Fibroblast of skin of scalp (primary cell): ENCODE measurements at regions not wholly inside any gene's neighbourhood (a gene's known extent, or its start where the extent isn't known, plus 50 kb on each side); places are given as distances from the start of the nearest gene placed in this dataset.

Source experiments
- DNase-seq: peaks from one replicate; pipeline ENCODE4 v3.0.0-alpha.2; 2013

DNA sequence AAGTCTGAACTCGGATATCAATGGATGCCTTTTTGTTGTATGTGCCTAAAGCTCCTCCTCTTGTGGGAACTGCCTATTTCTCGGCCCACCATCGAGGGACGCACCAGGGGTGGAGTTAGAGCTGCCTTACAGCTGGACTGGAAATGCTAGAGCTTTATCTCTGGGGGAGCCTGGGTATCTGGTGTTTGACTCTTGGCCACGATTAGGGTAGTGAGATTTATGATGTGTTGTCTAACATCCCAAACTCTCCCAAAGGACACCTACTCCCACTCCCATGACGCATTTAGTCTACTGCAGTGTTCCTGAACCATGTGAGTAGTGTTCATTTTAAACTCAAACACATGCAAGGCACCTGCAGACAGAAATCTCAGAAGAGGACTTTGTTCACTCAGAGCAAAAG, 594.8 kb downstream of the METTL4 start:
- DNase-seq = no peak

DNA sequence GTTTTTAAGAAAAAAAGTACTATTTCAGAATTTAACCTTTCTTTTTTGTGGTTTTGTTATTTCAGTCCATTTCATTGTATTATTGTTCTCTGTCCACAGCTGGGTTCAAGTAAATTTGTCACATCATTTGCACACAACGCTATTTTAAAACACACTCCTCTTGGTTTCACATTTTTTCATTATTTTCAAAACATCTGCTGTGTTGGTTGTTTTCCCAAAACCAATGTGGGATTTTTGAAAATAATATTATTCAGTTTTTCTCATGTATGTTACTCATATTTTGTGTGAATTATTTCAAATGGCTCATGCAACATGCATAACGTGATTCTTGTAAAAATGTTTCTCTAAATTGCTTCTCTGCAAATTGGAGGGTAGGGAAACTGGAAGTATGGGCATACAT, 589.2 kb downstream of the METTL4 start:
- no peak for DNase-seq

DNA sequence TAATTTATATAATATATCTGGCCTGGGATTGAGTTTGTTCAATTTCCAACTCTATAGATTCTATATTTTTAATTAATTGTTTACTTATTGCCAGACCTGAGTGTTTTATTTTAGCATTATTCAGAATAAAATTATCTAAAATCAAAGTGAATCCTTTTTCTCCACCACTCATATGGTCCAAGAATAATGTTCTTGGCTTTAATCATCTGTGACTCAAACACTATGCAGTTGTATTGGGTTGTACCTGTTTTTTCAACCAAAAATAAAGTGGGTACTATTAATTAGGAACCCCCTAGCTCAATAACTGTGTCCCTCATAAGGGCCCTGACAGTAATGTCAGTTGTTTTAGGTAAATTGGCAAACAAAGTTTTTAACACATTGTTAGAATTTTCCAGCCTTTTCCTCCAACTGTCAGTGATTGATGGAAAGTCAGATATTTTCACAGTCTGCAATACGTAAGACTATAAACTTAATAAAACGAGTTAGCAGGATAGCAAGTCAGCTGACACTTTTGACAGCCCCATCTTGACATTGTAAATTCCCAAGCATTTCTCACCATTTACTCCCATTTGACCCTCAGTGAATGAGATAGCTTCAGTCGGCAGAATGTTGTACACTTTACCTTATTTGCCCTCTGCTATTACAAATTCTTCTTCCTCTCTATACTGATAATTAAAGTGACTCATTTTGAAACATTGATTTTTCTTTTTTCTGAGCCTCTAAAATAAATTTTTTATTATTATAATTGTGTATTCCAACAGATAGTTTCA, 587.4 kb downstream of the METTL4 start:
- DNase-seq = no peak

DNA sequence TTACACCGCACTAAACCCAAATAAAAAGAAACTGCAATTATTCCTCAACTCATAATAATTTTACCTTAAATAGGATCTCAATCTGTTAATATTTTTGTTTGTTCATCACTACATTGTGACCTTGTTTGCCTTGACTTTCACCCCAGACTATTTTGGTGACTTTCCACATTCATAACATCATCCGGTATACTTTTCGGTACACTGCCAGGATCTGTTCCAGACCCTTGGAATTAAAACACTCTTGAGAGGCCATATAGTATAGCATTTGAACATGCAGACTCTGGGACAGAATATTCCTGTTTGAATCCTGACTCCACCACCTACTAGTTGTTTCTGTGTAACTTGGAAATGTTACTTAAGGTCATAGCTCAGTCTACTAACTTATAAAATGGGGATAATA, 577.4 kb downstream of the METTL4 start:
- no peak for DNase-seq

DNA sequence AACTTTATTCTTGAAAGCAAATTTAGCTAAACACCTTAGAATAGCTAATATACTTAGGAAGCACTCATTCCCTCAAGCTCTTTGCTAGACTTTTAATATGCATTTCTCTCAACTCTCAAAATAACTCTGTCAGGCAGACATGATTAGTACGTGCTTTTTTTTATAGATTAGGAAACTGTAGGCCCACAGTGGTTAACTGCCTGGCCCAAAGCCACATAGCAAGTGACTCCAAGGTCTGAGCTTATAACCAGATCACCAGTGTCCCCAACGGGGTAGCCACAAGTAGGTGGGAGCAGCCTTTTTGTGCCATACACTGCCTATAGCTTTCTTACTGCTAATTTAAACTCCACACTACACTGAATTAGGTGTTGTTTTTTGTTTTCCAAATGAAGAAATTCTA, 576.8 kb downstream of the METTL4 start:
- no peak for DNase-seq

DNA sequence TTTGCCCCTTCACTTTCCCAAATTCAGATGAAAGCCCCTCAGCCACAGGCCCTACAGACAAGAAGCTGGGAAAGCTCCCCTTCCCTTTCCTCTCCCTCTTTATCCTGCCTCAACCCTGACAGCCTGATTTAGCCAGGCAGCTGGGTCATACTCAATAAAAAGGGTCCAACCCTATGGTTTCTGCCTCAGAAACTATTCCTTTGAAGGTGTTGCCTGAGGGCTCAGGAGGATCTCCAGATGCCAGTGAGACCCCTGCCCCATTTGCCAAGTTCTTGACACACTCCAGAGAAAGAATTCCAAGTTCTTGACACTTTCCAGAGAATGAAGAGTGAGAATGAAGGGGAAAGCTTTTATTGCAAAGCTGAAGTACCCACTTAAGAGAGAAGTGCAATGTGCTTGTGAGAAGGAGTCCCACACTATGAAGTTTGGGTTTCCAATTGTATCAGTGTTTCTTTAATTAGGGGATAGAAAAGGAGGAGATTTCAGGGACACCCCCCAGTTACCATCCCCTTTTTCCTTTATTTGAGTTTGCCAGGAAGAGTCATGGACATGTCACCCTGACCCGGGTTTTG, 576.2 kb downstream of the METTL4 start:
- DNase-seq = no peak

DNA sequence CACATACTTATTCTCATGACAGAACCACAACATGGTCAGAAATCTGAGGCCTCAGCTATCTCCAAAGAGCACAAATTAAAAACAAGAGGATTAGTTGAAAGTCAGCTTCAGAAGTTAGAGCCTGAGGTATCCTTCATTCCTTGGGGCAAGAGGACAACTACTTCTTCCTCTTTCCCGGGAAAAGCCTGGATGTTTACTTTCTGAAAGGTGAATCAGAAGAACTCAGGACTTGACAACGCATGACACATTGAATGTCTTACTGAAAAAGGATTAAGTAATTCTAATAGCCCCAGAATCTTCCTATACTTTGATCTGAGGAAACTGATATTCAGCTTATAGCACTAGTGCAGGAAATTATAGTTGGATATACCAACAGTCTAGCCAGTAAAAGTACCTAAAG, 573.2 kb downstream of the METTL4 start:
- no peak for DNase-seq

DNA sequence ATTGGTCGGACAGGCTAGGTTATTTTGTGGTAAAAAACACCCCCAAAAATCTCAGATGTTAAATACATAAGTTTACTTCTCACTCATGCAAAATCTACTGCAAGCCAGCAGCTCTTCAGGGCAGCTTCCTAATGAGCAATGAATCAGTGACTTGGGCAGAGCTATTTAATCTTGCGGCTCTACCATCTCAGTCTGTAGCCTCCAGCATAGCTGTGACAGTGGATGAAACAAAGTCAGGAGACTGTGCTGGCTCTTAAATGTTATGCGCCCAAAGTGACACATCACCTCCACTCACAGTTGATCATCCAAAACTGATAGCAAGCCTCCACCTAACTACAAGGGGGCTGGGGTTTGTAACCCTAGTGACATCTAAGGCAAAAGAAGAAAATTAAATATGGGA, 571.9 kb downstream of the METTL4 start:
- DNase-seq = no peak

DNA sequence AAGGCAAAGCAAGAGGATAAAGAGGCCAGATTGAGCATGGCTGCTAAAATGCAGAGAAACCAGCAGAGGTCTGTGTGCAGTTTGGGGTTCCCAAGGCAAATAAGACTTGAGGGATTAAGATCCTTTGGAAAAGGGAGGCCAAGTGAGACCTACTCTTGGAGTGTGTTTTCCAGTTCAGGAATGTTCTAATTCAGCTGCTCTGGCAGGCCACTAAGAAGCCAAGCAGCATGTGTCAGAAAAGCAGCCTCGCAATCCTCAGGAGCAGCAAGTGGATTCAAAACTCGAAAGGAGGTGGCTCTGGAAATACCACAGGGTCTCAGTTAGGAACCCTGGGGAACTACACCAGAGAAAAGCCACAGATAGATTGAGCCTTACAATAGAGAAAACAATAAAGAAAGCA, 569.2 kb downstream of the METTL4 start:
- no peak for DNase-seq

DNA sequence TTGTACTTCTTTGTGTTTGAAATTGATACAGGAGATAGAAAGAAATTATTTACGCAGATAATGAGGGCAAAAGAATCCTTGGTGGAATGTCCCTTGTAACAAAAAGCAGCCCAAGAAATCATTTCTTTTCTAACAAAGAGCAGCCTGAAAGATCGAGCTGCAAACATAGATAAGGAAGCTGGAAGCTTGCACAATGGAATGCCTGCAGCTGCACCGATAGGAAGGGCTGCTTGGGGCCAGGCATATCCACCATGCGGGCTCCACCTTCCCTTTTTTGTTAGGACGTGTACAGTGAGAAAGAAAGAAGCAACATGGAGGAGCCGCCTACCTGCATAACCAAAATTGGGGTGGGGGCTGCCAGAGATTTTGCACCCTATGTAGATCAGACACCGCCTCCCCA, 568.7 kb downstream of the METTL4 start:
- no peak for DNase-seq

DNA sequence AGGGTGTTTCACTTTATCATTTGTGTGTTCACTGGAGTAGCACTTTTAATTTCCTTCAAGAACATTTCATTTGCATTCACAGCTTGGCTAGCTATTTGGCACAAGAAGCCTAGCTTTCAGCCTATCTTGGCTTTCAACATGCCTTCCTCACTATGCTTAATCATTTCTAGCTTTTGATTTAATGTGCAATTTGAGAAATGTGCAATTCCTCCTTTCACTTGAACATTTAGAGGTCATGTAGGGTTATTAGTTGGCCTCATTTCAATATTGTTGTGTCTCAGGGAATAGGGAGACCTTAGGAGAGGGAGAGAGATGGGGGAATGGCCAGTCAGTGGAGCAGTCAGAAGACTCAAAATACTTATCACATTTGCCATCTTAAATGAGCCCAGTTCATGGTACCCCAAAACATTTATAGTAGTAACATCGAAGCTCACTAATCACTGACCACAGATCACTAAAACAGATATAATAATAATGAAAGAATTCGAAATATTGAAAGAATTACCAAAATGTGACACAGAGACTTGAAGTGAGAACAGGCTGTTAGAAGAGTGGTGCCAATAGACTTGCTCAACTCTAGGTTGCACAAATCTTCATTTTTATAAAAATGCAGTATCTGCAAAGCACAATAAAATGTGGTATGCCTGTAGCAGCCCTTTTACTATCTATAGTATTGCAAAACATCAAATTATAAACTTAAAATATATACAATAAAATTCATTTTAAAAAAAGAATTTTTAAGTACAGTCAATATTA, 561.2 kb downstream of the METTL4 start:
- DNase-seq = no peak

DNA sequence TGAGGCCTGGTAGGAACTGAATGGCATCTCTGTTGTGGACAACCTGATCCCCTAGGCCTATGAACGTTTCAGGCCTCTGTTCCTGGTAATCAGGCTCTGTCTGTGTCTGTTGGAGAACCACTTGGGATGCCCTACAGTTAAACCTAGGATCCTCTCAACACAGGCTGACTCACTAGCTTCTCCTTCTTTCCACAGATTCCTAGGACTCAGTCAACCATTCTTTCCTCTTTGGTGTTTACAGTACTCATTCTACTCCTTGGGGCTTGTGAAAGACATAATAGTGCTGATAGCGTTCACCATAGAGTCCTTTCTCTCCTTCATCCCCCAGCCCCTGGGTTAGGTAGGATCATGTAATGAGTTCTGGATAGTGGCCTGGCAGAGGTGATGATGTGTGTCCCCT, 544.3 kb downstream of the METTL4 start:
- no peak for DNase-seq

DNA sequence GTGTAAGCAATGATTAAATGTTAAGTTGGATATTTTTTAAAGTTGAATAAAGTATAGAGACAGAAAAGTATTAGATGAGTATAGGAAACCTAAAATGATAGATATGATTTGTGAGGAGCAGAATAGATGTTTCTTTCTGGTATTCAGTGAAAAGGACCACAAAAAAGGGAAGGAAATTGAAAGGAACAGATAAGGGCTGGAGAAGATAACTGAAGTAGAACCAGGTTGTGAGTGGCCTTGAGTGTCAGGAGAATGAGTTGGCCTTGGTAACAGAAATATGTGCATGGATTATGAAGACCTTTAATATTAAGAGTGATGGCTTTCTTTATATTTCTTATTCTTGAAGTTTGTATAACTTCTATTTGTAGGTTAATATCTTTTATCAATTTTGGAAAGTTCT, 543.5 kb downstream of the METTL4 start:
- DNase-seq = no peak

DNA sequence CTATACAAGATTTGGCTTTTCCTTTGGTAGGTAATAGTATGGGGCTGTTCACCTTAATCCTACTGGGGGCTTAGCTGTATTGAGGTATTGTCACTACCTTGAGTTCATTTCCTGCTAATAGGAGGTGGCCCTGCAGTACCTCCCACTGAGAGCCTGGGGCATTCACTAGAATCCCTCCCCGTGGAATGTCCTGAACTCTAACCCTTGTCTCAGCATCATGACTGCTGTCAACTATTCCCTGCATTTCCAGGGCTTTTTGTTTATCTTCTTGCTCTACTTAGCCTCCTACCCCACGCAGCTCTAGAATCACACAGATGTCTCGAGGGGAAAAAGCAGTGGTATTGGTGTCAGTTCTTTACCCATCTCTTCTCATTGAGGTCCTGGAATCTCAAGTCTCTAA, 542.3 kb downstream of the METTL4 start:
- no peak for DNase-seq

DNA sequence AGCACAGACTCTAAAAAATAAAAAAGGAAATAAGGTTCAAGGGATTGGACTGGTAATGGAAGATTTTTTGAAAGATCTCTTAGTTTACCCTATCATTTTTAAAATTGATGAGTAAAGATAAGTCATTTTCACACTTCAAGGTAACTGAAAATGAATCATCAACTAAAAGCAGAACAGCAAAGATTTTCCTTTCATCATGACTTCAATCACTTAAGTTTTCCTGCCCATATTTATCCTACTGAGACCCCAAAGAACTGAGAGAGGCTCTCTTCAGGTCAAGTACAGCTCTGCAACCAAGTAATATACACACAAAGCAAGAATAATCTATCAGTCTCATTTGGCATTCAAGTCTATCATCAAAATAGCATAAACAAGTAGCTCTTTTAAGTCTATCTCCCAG, 540.7 kb downstream of the METTL4 start:
- no peak for DNase-seq

DNA sequence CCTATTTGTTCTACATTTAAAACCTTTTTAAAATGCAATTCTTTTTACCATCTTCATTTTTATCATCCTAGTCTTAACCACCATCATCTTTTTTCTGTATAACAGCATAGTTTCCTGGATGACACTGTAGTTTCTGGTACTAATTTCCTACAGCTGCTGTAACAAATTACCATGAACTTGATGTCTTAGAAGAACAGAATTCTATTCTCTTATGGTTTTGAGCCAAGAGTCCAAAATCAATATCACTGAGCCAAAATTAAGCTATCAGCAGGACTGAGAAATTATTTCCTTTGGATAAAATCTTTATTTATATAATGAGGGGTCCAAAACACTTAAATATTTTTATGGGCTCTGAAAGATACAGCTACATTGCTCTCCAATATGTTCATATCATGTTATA, 539.3 kb downstream of the METTL4 start:
- no peak for DNase-seq

DNA sequence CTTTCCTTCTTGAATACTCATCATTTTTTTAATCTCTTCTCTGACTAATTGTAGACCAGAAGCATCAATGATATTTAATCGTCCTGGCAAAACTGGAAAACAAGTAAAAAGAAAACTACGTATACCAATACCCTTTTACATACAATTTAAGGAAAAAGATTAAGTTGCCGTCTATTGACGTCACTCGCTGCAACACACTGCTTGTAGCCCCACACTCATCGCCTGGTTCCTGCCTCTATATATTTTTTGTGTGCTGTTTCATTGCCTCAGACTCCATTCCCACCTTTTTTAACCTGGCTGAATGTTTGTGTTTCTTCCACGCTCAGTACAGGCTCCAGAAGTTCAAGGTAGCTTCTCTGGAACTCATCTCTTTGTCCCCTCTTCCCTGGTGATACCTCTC, 536.2 kb downstream of the METTL4 start:
- DNase-seq = no peak

DNA sequence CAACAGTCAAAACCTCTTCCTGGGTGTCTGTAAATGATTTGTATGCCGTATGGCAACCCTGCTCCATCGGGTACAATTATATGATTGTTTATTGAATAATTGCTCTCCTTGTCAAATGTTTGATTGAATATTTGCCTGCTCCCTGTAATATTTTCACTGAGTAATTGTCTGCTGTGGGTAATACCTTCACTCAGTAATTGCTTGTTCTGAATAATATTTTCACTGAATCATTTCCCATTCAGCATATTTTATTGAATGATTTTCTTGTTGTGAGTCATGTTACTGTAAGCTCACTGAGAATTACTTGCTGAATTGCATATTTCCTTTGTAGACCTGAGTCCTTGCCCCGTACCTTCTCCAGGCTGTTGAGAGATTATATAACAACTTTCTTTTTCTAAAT, 535.2 kb downstream of the METTL4 start:
- no peak for DNase-seq

DNA sequence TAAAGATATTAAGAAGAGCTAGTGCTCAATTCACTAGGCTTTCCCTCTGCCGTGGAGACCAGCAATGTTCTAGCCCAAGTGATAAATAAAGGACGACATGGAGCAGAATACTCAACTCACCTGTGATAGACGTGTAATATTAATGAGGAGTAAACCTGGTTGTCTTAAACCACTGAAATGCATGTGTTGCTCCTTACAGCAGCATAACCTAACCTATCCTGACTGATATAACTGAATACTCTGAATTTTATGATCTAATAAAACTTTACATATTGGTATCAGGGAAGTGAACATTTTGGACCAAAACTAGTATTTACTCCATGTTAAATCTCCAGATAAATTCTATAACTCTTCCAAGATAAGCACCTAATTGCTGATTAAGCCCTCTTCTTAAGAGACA, 531.0 kb downstream of the METTL4 start:
- no peak for DNase-seq

DNA sequence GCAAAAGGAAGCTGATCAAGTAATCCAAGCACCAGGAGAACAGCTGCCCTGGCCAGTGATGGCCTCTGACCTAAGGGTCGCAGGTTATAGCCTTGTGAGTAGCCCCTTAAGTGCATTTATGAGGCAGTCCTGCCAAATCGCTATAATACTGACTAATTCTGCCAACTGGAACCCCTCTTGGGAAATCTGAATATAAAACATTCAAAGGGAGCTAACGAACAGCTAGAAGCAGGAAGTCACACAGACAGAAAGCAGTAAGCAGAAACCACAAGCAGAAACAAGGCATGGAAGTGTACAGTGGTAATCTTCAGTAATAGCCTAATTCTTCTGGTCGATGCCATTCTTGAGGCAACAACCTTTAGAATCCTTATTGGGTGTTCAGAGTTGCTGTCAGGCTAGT, 521.3 kb downstream of the METTL4 start:
- DNase-seq = peak; percentile 50

DNA sequence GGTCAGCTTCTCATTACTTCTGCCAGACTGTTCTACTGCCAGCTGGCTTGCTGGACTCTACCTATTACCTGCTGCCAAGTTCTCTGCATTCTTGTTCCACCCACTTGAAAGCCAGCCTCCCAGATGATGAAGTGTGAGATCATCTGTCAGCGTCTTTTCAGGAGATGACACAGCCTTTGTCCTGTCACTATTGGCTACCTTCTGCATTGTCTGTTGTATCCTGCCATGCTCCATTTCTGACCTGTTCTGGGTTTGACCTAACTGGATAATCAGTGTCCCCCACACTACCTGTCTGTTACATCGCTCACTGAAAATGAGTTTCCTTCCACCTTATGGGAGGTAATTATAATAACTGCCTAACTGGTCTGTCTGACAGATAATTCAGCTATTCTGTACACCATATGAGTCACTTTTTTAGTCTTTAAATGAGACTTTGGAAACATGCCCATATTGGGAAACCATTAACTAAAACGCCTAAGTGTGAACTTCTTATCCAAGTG, 520.6 kb downstream of the METTL4 start:
- DNase-seq = no peak

DNA sequence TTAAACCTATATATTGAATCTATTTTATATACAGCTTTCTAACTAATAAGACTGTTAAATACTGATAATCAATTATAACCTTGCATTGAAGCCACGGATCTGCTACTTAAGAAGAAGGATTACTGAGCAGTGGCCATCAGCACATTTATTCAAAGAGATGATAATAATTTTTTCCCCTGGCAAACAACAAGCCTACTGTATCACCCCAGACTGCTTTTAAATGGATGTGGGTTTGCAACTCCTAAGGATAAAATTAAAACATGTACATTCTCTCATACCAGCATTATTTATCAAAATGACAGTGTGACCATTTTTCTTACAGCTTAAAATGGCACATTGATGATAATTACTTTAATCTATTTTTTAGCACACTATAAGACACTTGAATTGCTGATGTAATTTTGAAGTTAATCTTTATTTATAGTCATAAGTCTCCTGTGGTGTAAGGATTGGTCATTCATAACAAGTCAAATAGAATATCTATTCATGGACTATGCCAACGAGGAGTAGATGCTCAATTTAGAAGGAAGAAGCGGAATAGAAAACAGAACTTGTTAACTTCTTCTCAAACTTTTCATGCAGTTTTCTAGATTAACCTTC, 517.7 kb downstream of the METTL4 start:
- DNase-seq = no peak

DNA sequence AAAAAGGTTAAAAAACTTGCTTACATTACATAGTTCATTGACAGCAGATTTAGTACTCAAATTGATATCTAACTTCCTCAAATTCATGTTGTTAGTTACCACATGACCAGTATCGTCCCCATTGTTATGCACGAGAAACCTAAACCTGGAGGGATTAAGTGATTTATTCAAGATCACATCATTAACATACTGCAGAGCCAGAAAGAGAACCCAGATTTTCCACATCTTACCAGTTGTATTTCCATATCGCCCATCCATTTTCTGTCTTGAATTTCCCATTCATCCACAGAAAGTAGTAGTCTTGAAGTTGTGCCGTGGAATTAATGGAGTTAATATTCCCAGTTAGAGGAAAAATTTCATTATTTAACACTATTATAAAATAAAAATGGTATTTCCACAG, 512.0 kb downstream of the METTL4 start:
- DNase-seq = no peak

DNA sequence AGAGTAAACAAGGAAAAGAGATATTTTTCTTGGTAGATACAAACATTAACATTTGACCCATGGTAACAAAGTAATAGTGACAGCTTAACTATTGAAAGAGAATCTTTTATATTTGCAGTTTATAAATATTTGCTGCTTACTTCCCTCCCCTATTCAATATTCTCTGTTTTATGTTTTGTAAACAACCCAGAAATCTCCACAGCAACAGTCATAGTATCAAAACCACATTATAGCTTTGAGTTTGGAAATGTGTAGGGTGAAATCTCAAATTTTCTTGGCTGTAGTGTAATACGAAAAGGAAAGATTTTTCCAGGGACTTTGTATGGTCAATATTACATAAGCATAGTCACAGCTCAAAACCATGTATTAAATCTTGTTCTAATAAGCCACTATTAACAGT, 511.2 kb downstream of the METTL4 start:
- no peak for DNase-seq
